Endodermal cell (in vitro differentiated cells): ENCODE measurements at regions not wholly inside any gene's neighbourhood (a gene's known extent, or its start where the extent isn't known, plus 50 kb on each side); places are given as distances from the start of the nearest gene placed in this dataset.

Experiments used
- DNase-seq: peaks from one replicate; pipeline ENCODE4 v3.0.0-alpha.2; 2017
- H3K27ac ChIP-seq: 2 replicates; pipeline ENCODE4 v1.5.1; 2013; ENCODE audit warnings: mild to moderate bottlenecking, low read depth, low read length, moderate library complexity
- H3K27me3 ChIP-seq: 2 replicates; pipeline ENCODE4 v1.6.1; 2013; ENCODE audit warnings: mild to moderate bottlenecking, low read length, moderate library complexity; ENCODE audit not compliant: insufficient read depth, control insufficient read depth, poor library complexity, severe bottlenecking
- H3K36me3 ChIP-seq: 2 replicates; pipeline ENCODE4 v1.7.0; 2013; ENCODE audit warnings: mild to moderate bottlenecking, low read length, moderate library complexity; ENCODE audit not compliant: control insufficient read depth, insufficient read depth
- H3K4me1 ChIP-seq: one replicate; pipeline ENCODE4 v1.7.0; 2013; ENCODE audit warnings: low read length; ENCODE audit not compliant: control insufficient read depth, insufficient read depth
- H3K4me3 ChIP-seq: 2 replicates; pipeline ENCODE4 v1.5.1; 2013; ENCODE audit warnings: mild to moderate bottlenecking, low read length, moderate library complexity
- H3K9ac ChIP-seq: 2 replicates; pipeline ENCODE4 v1.6.1; 2013; ENCODE audit warnings: mild to moderate bottlenecking, low read length, moderate library complexity; ENCODE audit not compliant: poor library complexity, severe bottlenecking; ENCODE audit errors: extremely low read depth
- H3K9me3 ChIP-seq: 2 replicates; pipeline ENCODE4 v1.6.1; 2013; ENCODE audit warnings: mild to moderate bottlenecking, low read length, moderate library complexity; ENCODE audit not compliant: control insufficient read depth
- H3K27ac Mint-ChIP-seq: 2 replicates; pipeline ENCODE4 v1.8.0; 2020; ENCODE audit warnings: mixed read lengths
- H3K27me3 Mint-ChIP-seq: 2 replicates; pipeline ENCODE4 v1.8.0; 2021; ENCODE audit warnings: mild to moderate bottlenecking, mixed read lengths; ENCODE audit not compliant: insufficient read depth
- H3K36me3 Mint-ChIP-seq: 2 replicates; pipeline ENCODE4 v1.8.0; 2020; ENCODE audit warnings: low read depth, mixed read lengths
- H3K4me1 Mint-ChIP-seq: 2 replicates; pipeline ENCODE4 v1.8.0; 2020; ENCODE audit warnings: mixed read lengths
- H3K4me3 Mint-ChIP-seq: 2 replicates; pipeline ENCODE4 v1.8.0; 2020; ENCODE audit warnings: mild to moderate bottlenecking, moderate library complexity, mixed read lengths
- H3K9me3 Mint-ChIP-seq: 2 replicates; pipeline ENCODE4 v1.8.0; 2020; ENCODE audit warnings: mild to moderate bottlenecking, mixed read lengths
- CTCF ChIP-seq: fragments of 200-600 bp; sonication (generic); conservative IDR thresholded peaks from 2 replicates; pipeline ENCODE4 v1.5.0; 2021; ENCODE audit warnings: antibody characterized with exemption, mild to moderate bottlenecking
- WGBS, 2 experiments: methylation state at CpG; one replicate each; pipeline versions ENCODE4 v1.1.5 to v1.1.7; 2013; ENCODE audit warnings: missing lambda C conversion rate in 2 of 2, mixed read lengths in 1 of 2; ENCODE audit not compliant: insufficient coverage in 1 of 2, insufficient read length in 1 of 2; 5-methylcytosine and 5-hydroxymethylcytosine counted together

DNA sequence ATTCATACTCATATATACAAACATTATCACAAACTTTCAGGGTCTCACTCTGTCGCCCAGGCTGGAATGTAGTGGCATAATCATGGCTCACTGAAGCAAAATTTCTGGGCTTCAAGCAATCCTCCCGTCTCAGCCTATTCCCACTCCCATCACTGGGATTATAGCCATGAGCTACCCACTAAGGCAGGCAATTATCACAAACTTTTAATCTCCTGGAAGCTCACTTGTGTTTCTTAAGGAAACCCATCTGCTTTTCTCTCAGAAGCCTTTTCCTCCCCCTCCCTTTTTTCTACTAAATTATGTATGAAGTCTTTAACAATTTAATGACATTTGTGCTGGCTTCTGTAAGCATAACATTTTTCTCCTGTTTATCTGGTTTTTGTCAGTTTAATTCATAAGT lies 170.5 kb downstream of the AREG start:
- WGBS, 2 experiments = 88 to 100% methylated on average over 2 of the region's 2 CpGs

DNA sequence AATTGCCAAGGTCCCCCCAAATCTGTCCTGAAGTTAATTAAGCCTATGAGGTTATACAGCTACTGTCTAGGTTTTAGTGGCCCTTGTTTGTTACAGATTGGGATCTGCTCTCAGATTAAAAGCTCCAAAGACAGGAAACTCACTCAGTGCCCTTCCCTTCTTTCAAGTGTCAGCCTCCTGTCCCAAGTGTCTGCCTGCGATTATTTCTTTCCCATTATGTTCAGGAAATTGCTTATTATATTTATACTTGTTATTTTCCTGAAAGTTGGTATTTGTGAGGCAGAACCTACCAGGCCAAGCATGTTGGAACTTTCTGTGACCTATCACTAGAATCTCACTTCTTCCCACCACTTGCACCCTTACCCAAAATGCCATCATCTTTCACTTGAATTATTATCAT lies 173.2 kb downstream of the AREG start:
- Mint-ChIP-seq H3K4me1 (peaks cover 7% of the 10 kb centered on the region), H3K4me3 (no peak overlapping the region), H3K27ac (no peak overlapping the region), H3K36me3 (peaks cover 2% of the 10 kb centered on the region), H3K9me3 (peaks cover 8% of the 10 kb centered on the region), H3K27me3 (peaks cover 30% of the 10 kb centered on the region)
- no peaks in the 10 kb centered on the region for H3K4me1 ChIP-seq
- H3K4me3 ChIP-seq = no peak overlapping the region
- no peaks in the 10 kb centered on the region for H3K36me3 ChIP-seq
- peaks cover 36% of the 10 kb centered on the region for H3K27me3 ChIP-seq
- DNase-seq = no peak
- no peak for TF ChIP-seq CTCF
- 80% methylated on average over 1 of the region's 1 CpG; no CpG with 5 or more reads in 1 of the 2 experiments for WGBS, 2 experiments
- H3K9ac ChIP-seq = no peak overlapping the region
- H3K27ac ChIP-seq = no peak overlapping the region
- H3K9me3 ChIP-seq = peaks cover 13% of the 10 kb centered on the region

More for the DNA sequence above, 170.5 kb downstream of the AREG start:
- H3K36me3 Mint-ChIP-seq = peaks cover 2% of the 10 kb centered on the region
- Histone ChIP-seq H3K9me3 (peaks cover 13% of the 10 kb centered on the region), H3K36me3 (no peaks in the 10 kb centered on the region), H3K4me3 (no peak overlapping the region), H3K9ac (no peak overlapping the region), H3K27ac (no peak overlapping the region), H3K4me1 (no peaks in the 10 kb centered on the region), H3K27me3 (peaks cover 59% of the 10 kb centered on the region)
- DNase-seq = no peak
- H3K4me1 Mint-ChIP-seq = peaks cover 11% of the 10 kb centered on the region
- no peak for TF ChIP-seq CTCF
- no peak overlapping the region for H3K4me3 Mint-ChIP-seq
- H3K27me3 Mint-ChIP-seq = peaks cover 56% of the 10 kb centered on the region
- H3K27ac Mint-ChIP-seq = no peak overlapping the region
- peaks cover 8% of the 10 kb centered on the region for H3K9me3 Mint-ChIP-seq

GRCh38 chr4:74618659-74619058 lies 173.7 kb downstream of the AREG start:
- no peak for TF ChIP-seq CTCF
- no peak for DNase-seq
- no peak overlapping the region for H3K27ac Mint-ChIP-seq
- 75 to 77% methylated on average over 1 of the region's 1 CpG for WGBS, 2 experiments
- peaks cover 32% of the 10 kb centered on the region for H3K27me3 ChIP-seq
- H3K9me3 Mint-ChIP-seq = peaks cover 8% of the 10 kb centered on the region
- H3K4me1 Mint-ChIP-seq = peaks cover 4% of the 10 kb centered on the region
- H3K9ac ChIP-seq = no peak overlapping the region
- peaks cover 13% of the 10 kb centered on the region for H3K9me3 ChIP-seq
- peaks cover 2% of the 10 kb centered on the region for H3K36me3 Mint-ChIP-seq
- H3K4me1 ChIP-seq = no peaks in the 10 kb centered on the region
- no peaks in the 10 kb centered on the region for H3K36me3 ChIP-seq
- H3K4me3 ChIP-seq = no peak overlapping the region
- no peak overlapping the region for H3K27ac ChIP-seq
- H3K4me3 Mint-ChIP-seq = no peak overlapping the region
- H3K27me3 Mint-ChIP-seq = peaks cover 26% of the 10 kb centered on the region
